Endothelial cell of hepatic sinusoid (primary cell): ENCODE measurements at regions not wholly inside any gene's neighbourhood (a gene's known extent, or its start where the extent isn't known, plus 50 kb on each side); places are given as distances from the start of the nearest gene placed in this dataset.
"Not testable (repeated sequence)": the region's sequence is repeated elsewhere in the genome, so short reads cannot be mapped to it uniquely, and the experiment has no call there.

ENCODE experiments used
- in situ Hi-C: cut with HindIII; loops from 2 replicates; pipeline ENCODE4 v1.10.0; 2017; ENCODE audit warnings: low sequenced_read_pairs

- in situ Hi-C loops = no loop called here
Observed at GRCh38 chr4:23422878-23423277, 467.0 kb downstream of the PPARGC1A start.

GRCh38 chr4:23413631-23414030, 476.2 kb downstream of the PPARGC1A start:
- in situ Hi-C loops = no loop called here

- in situ Hi-C loops = no loop called here
Observed at GRCh38 chr4:23412701-23413100, 477.1 kb downstream of the PPARGC1A start.

DNA sequence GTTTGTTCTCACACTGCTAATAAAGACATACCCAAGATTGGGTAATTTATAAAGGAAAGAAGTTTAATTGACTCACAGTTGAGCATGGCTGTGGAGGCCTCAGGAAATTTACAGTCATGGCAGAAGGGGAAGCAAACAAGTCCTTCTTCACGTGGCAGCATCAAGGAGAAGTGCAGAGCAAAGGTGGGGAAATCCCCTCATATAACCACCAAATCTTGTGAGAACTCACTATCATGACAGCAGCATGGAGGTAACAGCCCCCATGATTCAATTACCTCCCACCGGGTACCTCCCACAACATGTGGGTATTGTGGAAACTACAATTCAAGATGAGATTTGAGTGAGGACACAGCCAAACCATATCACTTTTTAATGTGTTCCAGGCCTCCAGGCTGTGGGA, 480.9 kb downstream of the PPARGC1A start:
- in situ Hi-C loops = not testable (repeated sequence)

DNA sequence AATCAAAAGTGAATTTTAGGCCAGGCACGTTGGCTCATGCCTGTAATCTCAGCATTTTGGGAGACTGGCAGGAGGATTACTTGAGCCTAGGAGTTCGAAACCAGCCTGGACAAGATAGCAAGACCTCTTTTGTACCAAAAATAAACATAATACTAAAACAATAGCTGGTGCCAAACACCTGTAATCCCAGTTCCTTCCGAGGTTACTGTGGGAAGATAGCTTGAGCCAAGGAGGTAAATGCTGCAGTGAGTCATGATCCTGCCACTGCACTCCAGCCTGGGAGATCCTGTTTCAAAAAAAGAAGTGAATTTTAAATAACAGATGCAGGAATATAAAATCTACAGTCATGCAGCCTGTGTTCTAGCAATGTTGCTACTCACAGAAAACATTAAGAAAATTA, 488.3 kb downstream of the PPARGC1A start:
- in situ Hi-C loops = no loop called here

- in situ Hi-C loops = no loop called here
Observed at GRCh38 chr4:23392860-23393458, 496.9 kb downstream of the PPARGC1A start.

GRCh38 chr4:23390246-23390645, 499.6 kb downstream of the PPARGC1A start:
- in situ Hi-C loops = no loop called here

- in situ Hi-C loops = no loop called here
Observed at GRCh38 chr4:23388699-23389395, 501.0 kb downstream of the PPARGC1A start.

DNA sequence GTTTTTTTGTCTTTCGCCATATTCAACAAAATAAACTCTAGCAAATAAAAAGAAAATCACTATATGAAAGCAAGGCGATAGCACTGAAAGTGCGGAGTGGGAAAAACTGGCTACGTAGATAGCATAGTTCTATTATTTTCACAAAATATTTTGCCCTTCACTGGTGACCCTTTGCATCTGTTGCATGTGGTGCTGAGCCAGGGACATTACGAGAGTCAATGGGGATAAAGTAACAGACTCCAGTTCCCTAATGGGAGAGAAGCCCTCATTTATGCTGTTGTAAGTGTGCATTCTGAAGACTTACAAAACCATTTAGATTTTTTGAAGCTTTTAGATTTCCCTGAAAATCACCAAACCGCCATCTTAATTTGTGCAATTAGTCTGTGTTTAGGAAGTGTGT, 501.6 kb downstream of the PPARGC1A start:
- in situ Hi-C loops = no loop called here

GRCh38 chr4:23384741-23385140, 505.1 kb downstream of the PPARGC1A start:
- in situ Hi-C loops = no loop called here

GRCh38 chr4:23382879-23383278, 507.0 kb downstream of the PPARGC1A start:
- in situ Hi-C loops = no loop called here

DNA sequence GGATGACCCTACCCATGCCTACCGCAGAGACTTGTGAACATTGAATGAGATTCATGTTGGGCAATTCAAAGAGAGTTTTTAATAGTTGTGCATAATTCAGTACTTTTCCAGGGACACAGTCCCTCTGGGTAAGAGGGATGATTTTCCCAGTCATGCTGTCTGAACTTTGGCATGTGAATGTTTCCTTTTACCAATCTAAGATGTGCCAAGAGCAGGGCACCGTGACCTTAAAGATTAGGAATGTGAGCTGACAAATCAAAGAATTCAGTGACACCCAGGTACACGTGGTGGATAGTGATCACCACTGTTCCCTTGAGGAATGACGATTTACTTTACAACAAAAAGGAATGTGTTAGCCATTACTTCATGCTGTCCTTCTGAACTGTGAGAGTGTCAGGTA, 515.6 kb downstream of the PPARGC1A start:
- in situ Hi-C loops = no loop called here

DNA sequence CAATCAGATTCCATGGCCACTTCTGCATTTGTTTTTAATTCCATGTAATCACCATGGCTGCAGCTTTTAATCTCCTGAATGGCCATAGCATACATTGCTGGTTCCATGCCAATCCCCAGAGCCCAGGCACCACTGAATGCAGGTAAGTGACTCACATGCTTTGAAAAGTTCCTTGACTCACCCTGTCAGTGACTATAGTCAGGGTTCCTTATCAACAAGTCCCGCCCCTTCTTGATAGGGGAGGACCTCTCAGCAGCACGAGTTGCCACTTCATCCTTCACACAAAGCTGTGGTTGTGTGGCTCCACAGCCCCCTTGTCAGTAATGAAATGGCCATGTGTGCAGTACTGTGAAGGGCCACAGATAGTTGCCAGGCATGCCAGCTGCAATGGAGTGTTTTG, 516.6 kb downstream of the PPARGC1A start:
- in situ Hi-C loops = no loop called here

- in situ Hi-C loops = no loop called here
Observed at GRCh38 chr4:23371533-23371932, 518.3 kb downstream of the PPARGC1A start.

- in situ Hi-C loops = no loop called here
Observed at GRCh38 chr4:23369331-23369730, 520.5 kb downstream of the PPARGC1A start.

DNA sequence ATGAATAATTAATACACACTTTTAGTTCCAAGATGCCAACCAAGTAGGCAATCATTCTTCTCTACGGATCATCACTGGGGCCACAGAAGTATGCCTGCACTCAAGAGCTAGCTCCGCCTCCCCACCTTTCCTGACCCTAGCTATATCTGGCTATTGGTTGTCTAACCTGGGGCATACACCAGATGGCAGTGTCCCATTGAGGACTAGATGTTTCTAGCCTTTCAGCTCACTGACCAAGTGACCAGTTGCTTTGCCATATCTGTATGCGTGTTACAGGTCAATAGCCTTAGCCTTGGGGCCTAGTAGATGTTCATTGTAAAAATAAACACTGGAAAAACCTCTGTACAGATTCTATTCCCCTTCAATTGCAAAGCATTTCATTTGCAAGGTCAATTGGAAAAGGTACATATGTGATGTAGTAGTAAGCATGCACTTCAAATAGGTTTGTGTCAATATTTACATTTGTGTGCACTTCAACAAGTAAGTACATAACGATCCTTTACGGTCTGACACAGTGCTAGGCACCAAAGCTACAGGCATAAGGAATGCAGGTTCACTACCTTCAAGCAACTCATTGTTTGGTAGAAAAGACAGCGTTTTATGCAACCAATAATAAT, 521.7 kb downstream of the PPARGC1A start:
- in situ Hi-C loops = no loop called here

GRCh38 chr4:23366557-23366906, 523.3 kb downstream of the PPARGC1A start:
- in situ Hi-C loops = no loop called here

- in situ Hi-C loops = no loop called here
Observed at GRCh38 chr4:23365871-23366556, 523.8 kb downstream of the PPARGC1A start.

DNA sequence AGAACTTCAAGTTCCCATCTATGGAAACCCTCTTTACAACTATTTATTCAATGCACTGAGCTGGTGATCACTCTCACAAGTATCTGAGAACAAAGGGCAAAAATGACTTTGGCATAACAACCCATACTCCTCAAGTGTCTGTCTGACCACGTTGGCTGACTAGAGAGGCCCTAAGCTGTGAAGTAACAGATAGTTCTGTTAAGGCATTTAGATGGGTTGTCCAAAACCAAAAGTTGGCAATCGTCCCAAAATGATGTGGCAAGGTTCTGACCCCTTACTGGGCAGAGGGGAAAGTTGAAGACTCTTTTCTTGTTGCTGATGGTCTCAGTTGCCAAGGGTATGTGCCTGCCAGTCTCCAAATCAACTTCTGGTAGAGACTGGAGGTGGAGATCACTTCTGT, 524.8 kb downstream of the PPARGC1A start:
- in situ Hi-C loops = no loop called here

- in situ Hi-C loops = no loop called here
Observed at GRCh38 chr4:23364167-23364566, 525.7 kb downstream of the PPARGC1A start.

DNA sequence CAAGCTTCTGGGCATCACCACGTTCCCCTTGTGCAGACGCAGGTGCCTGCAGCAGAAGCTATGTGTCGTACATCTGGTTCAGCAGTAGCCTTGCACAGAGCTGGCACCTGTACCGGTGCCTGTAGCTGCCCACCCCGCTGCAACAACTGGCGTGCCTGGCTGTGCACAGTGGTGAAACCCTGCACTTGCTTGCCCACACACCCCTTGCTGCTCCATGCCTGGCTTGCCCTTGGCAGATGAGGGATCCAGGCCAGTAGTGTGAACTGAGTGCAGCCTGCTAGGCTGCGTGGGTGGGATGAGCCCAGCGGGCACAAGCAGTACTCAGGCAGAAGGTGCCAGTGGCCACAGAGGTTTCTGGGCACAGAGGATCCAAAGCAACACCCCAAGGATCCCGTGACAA, 528.4 kb downstream of the PPARGC1A start:
- in situ Hi-C loops = no loop called here

GRCh38 chr4:23360718-23361117, 529.1 kb downstream of the PPARGC1A start:
- in situ Hi-C loops = no loop called here
